ENCODE measurements at regions not wholly inside any gene's neighbourhood (a gene's known extent, or its start where the extent isn't known, plus 50 kb on each side); places are given as distances from the start of the nearest gene placed in this dataset.

DNA sequence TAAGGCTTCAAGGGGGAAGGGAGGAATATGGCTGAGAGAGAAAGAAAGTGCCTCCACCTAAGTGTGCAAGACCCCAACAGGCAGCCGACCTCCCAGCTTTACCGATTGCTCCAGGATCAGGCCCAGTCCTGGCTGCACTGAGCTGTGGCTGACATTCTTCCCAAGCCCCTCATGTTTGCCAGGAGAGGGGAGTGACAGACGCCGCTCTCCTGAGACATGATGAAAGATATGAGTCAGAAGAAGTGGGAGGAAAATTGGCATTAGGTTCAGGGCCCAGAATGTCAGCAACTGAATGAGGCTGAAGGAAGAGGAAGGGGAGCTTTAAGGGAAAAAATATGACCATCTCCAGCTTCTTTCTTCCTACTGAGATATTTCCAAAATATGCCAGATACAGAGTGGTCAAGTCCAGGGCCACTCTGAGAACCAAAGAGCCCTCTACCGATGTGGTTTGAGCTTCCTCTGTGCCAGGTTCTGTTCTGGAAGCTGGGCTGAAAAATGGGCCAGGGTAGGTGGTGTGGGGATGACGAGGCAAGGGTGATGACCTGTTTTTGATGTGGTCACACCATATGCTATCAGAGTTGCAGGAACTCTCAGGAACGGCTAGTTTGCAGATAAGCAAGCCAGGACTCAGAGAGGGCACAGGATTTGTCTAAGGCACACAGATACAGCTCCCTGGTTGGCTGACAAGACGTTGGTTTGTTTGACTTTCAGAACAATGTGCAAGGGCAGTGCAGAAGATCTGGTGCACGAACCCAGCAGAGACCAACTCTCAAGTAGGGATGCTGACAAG, 176.7 kb downstream of the SOX9 start:
- no TSS peak for BruUV-seq (replicated peaks)
- CTCF ChIA-PET = no interaction called here
- no peaks in the 10 kb centered on the region for H3K9me3 Mint-ChIP-seq (ENCODE audit: unreplicated experiment)
- H3K9me3 ChIP-seq = no peaks in the 10 kb centered on the region
- H3K27me3 ChIP-seq (replicated peaks; ENCODE audit: control insufficient read depth, insufficient read depth, low read length) = no peaks in the 10 kb centered on the region
- no peak overlapping the region for H3K4me3 ChIP-seq (ENCODE audit: low read depth, low read length)
- H3K4me1 ChIP-seq = 0 out of 2 replicates have a peak, but pooled peaks cover 5% of the 10 kb centered on the region
- H3K4me3 Mint-ChIP-seq (ENCODE audit: unreplicated experiment) = no peak overlapping the region
- H3K27ac Mint-ChIP-seq (ENCODE audit: unreplicated experiment) = no peak overlapping the region
- H3K36me3 ChIP-seq (ENCODE audit: control insufficient read depth, insufficient read depth, low read length) = no peaks in the 10 kb centered on the region
- no peaks in the 10 kb centered on the region for H3K36me3 Mint-ChIP-seq (ENCODE audit: insufficient read depth, unreplicated experiment)
- intact Hi-C loops (cut with micrococcal nuclease; ENCODE audit: unreplicated experiment) = no loop called here
- no peak for DNase-seq
- no peaks in the 10 kb centered on the region for H3K4me1 Mint-ChIP-seq (ENCODE audit: low read depth, unreplicated experiment)
- POLR2A ChIA-PET = no interaction called here
- no peaks in the 10 kb centered on the region for H3K27me3 Mint-ChIP-seq (ENCODE audit: insufficient read depth, unreplicated experiment)
- TF ChIP-seq, protein P1, sequence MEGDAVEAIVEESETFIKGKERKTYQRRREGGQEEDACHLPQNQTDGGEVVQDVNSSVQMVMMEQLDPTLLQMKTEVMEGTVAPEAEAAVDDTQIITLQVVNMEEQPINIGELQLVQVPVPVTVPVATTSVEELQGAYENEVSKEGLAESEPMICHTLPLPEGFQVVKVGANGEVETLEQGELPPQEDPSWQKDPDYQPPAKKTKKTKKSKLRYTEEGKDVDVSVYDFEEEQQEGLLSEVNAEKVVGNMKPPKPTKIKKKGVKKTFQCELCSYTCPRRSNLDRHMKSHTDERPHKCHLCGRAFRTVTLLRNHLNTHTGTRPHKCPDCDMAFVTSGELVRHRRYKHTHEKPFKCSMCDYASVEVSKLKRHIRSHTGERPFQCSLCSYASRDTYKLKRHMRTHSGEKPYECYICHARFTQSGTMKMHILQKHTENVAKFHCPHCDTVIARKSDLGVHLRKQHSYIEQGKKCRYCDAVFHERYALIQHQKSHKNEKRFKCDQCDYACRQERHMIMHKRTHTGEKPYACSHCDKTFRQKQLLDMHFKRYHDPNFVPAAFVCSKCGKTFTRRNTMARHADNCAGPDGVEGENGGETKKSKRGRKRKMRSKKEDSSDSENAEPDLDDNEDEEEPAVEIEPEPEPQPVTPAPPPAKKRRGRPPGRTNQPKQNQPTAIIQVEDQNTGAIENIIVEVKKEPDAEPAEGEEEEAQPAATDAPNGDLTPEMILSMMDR (IDR thresholded peaks at IDR 0.05; ENCODE audit: insufficient read depth in 1 of 2, low read depth in 1 of 2, low read length in 1 of 2, severe bottlenecking in 1 of 2, unreplicated experiment in 1 of 2) = no peak

GRCh38 chr17:72299100-72299499, 178.3 kb downstream of the SOX9 start:
- H3K36me3 ChIP-seq (ENCODE audit: control insufficient read depth, insufficient read depth, low read length) = no peaks in the 10 kb centered on the region
- no peaks in the 10 kb centered on the region for H3K9me3 ChIP-seq
- 0 out of 2 replicates have a peak, but pooled peaks cover 5% of the 10 kb centered on the region for H3K4me1 ChIP-seq
- intact Hi-C loops (cut with micrococcal nuclease; ENCODE audit: unreplicated experiment) = no loop called here
- no peak overlapping the region for H3K4me3 Mint-ChIP-seq (ENCODE audit: unreplicated experiment)
- no peaks in the 10 kb centered on the region for H3K27me3 Mint-ChIP-seq (ENCODE audit: insufficient read depth, unreplicated experiment)
- no peak overlapping the region for H3K27ac Mint-ChIP-seq (ENCODE audit: unreplicated experiment)
- no peaks in the 10 kb centered on the region for H3K36me3 Mint-ChIP-seq (ENCODE audit: insufficient read depth, unreplicated experiment)
- H3K27me3 ChIP-seq (replicated peaks; ENCODE audit: control insufficient read depth, insufficient read depth, low read length) = no peaks in the 10 kb centered on the region
- DNase-seq = no peak
- H3K4me1 Mint-ChIP-seq (ENCODE audit: low read depth, unreplicated experiment) = no peaks in the 10 kb centered on the region
- no TSS peak for BruUV-seq (replicated peaks)
- no peak overlapping the region for H3K4me3 ChIP-seq (ENCODE audit: low read depth, low read length)
- CTCF ChIA-PET = no interaction called here
- no peaks in the 10 kb centered on the region for H3K9me3 Mint-ChIP-seq (ENCODE audit: unreplicated experiment)
- TF ChIP-seq, protein P1 (IDR thresholded peaks at IDR 0.05; ENCODE audit: insufficient read depth in 1 of 2, low read depth in 1 of 2, low read length in 1 of 2, severe bottlenecking in 1 of 2, unreplicated experiment in 1 of 2) = no peak
- POLR2A ChIA-PET = no interaction called here

DNA sequence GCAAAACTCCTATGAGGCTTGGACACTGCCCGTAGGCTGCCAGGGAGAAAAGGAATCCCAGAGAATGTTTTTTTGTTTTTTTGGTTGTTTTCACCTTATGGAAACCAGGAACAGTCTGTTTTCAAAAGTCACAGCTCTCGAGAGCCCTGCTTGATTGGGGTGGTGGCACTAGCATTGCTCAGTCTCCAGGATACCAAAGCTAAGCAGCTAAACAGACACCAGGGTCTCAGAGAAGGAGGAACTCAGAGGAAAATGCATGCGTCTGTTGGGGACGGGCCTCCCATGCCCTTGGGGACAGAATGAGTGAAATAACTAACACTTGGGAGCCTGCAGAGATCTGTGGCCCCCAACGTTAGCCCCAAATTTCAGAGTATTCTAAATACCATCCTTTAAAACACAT, 178.8 kb downstream of the SOX9 start:
- 0 out of 2 replicates have a peak, but pooled peaks cover 5% of the 10 kb centered on the region for H3K4me1 ChIP-seq
- H3K36me3 Mint-ChIP-seq (ENCODE audit: insufficient read depth, unreplicated experiment) = no peaks in the 10 kb centered on the region
- H3K27ac Mint-ChIP-seq (ENCODE audit: unreplicated experiment) = no peak overlapping the region
- ChIA-PET POLR2A (no interaction called here), CTCF (no interaction called here)
- intact Hi-C loops (cut with micrococcal nuclease; ENCODE audit: unreplicated experiment) = no loop called here
- no peak for DNase-seq
- no peaks in the 10 kb centered on the region for H3K4me1 Mint-ChIP-seq (ENCODE audit: low read depth, unreplicated experiment)
- no peak overlapping the region for H3K4me3 Mint-ChIP-seq (ENCODE audit: unreplicated experiment)
- H3K27me3 Mint-ChIP-seq (ENCODE audit: insufficient read depth, unreplicated experiment) = no peaks in the 10 kb centered on the region
- H3K36me3 ChIP-seq (ENCODE audit: control insufficient read depth, insufficient read depth, low read length) = no peaks in the 10 kb centered on the region
- no peaks in the 10 kb centered on the region for H3K9me3 ChIP-seq
- H3K4me3 ChIP-seq (ENCODE audit: low read depth, low read length) = no peak overlapping the region
- no peaks in the 10 kb centered on the region for H3K9me3 Mint-ChIP-seq (ENCODE audit: unreplicated experiment)
- TF ChIP-seq, protein P1 (IDR thresholded peaks at IDR 0.05; ENCODE audit: insufficient read depth in 1 of 2, low read depth in 1 of 2, low read length in 1 of 2, severe bottlenecking in 1 of 2, unreplicated experiment in 1 of 2) = no peak
- no peaks in the 10 kb centered on the region for H3K27me3 ChIP-seq (replicated peaks; ENCODE audit: control insufficient read depth, insufficient read depth, low read length)
- BruUV-seq (replicated peaks) = no TSS peak

All from Caco-2 (cell line).